ENCODE measurements at regions not wholly inside any gene's neighbourhood (a gene's known extent, or its start where the extent isn't known, plus 50 kb on each side); places are given as distances from the start of the nearest gene placed in this dataset.

GRCh38 chr9:119047513-119048307 lies 321.5 kb downstream of the BRINP1 start:
- intact Hi-C loops (cut with DNase I): no loop called here

GRCh38 chr9:119050281-119050680 lies 319.0 kb downstream of the BRINP1 start:
- DNase-seq: no peak

More at GRCh38 chr9:119047513-119048307, 321.5 kb downstream of the BRINP1 start:
- DNase-seq: no peak

GRCh38 chr9:119052339-119053030 lies 316.8 kb downstream of the BRINP1 start:
- intact Hi-C loops (cut with DNase I): no loop called here
- no peak for DNase-seq

More at GRCh38 chr9:119050281-119050680, 319.0 kb downstream of the BRINP1 start:
- intact Hi-C loops (cut with DNase I): no loop called here

- intact Hi-C loops (cut with DNase I): no loop called here
Measured at GRCh38 chr9:119053070-119053469, 316.2 kb downstream of the BRINP1 start.

GRCh38 chr9:119060629-119061385 lies 308.4 kb downstream of the BRINP1 start:
- intact Hi-C loops (cut with DNase I): no loop called here
- DNase-seq: no peak

More at GRCh38 chr9:119053070-119053469, 316.2 kb downstream of the BRINP1 start:
- no peak for DNase-seq

- DNase-seq: no peak
- intact Hi-C loops (cut with DNase I): no loop called here
Measured at GRCh38 chr9:119071636-119072035, 297.6 kb downstream of the BRINP1 start.

GRCh38 chr9:119074017-119074416 lies 295.2 kb downstream of the BRINP1 start:
- no peak for DNase-seq
- intact Hi-C loops (cut with DNase I): no loop called here

GRCh38 chr9:119078015-119078414 lies 291.2 kb downstream of the BRINP1 start:
- intact Hi-C loops (cut with DNase I): no loop called here

GRCh38 chr9:119083673-119084072 lies 285.6 kb downstream of the BRINP1 start:
- intact Hi-C loops (cut with DNase I): no loop called here
- no peak for DNase-seq

More at GRCh38 chr9:119078015-119078414, 291.2 kb downstream of the BRINP1 start:
- peak in 4 of 42 donors; percentile 5 to 12 (median 8) for DNase-seq

GRCh38 chr9:119086590-119086989 lies 282.6 kb downstream of the BRINP1 start:
- DNase-seq: no peak
- intact Hi-C loops (cut with DNase I): no loop called here

GRCh38 chr9:119088002-119088547 lies 281.2 kb downstream of the BRINP1 start:
- intact Hi-C loops (cut with DNase I): no loop called here
- DNase-seq: no peak

- no peak for DNase-seq
- intact Hi-C loops (cut with DNase I): no loop called here
Measured at GRCh38 chr9:119091074-119091473, 278.2 kb downstream of the BRINP1 start.

GRCh38 chr9:119092125-119092524 lies 277.1 kb downstream of the BRINP1 start:
- DNase-seq: no peak
- intact Hi-C loops (cut with DNase I): no loop called here

- DNase-seq: no peak
- intact Hi-C loops (cut with DNase I): no loop called here
Measured at GRCh38 chr9:119094086-119094485, 275.1 kb downstream of the BRINP1 start.

GRCh38 chr9:119095072-119095471 lies 274.2 kb downstream of the BRINP1 start:
- intact Hi-C loops (cut with DNase I): no loop called here

GRCh38 chr9:119101048-119101447 lies 268.2 kb downstream of the BRINP1 start:
- DNase-seq: no peak
- intact Hi-C loops (cut with DNase I): no loop called here

More at GRCh38 chr9:119095072-119095471, 274.2 kb downstream of the BRINP1 start:
- DNase-seq: no peak

- DNase-seq: no peak
- intact Hi-C loops (cut with DNase I): no loop called here
Measured at GRCh38 chr9:119114681-119115080, 254.6 kb downstream of the BRINP1 start.

Data from head of caudate nucleus (tissue), 42 donors.